ENCODE measurements at regions not wholly inside any gene's neighbourhood (a gene's known extent, or its start where the extent isn't known, plus 50 kb on each side); places are given as distances from the start of the nearest gene placed in this dataset.

- no peaks in the 10 kb centered on the region for H3K36me3 Mint-ChIP-seq
- H3K4me3 Mint-ChIP-seq: no peak overlapping the region
- no peak for ATAC-seq
- CTCF ChIA-PET: no interaction called here
- Histone ChIP-seq H3K36me3 (ENCODE audit: control insufficient read depth in 2 of 3, insufficient read depth in 3 of 3, low read length in 3 of 3) (no peaks in the 10 kb centered on the region), H3K27me3 (ENCODE audit: control insufficient read depth in 2 of 2, insufficient read depth in 2 of 2, low read length in 2 of 2) (no peaks in the 10 kb centered on the region), H3K4me3 (ENCODE audit: low read length) (no peak overlapping the region), H3K27ac (ENCODE audit: low read depth, low read length) (no peak overlapping the region), H3K9me3 (ENCODE audit: control insufficient read depth in 2 of 3, low read length in 3 of 3) (no peaks in the 10 kb centered on the region), H3K4me1 (ENCODE audit: control insufficient read depth in 2 of 2, insufficient read depth in 2 of 2, low read length in 2 of 2) (no peaks in the 10 kb centered on the region)
- POLR2A ChIA-PET: no interaction called here
- H3K9me3 Mint-ChIP-seq: peaks cover 0 to 13% (median 3%) of the 10 kb centered on the region in 11 donors
- DNase-seq: no peak
- intact Hi-C loops (cut with micrococcal nuclease): no loop called here
- no peak overlapping the region for H3K27ac Mint-ChIP-seq
- no peaks in the 10 kb centered on the region for H3K4me1 Mint-ChIP-seq
- no peaks in the 10 kb centered on the region for H3K27me3 Mint-ChIP-seq
Measured at GRCh38 chr13:104431895-104432294, 1365.7 kb upstream of the SLC10A2 start.

GRCh38 chr13:104426435-104426834 is 1360.2 kb upstream of the SLC10A2 start:
- Histone ChIP-seq H3K9me3 (ENCODE audit: control insufficient read depth in 2 of 3, low read length in 3 of 3) (no peaks in the 10 kb centered on the region), H3K27me3 (ENCODE audit: control insufficient read depth in 2 of 2, insufficient read depth in 2 of 2, low read length in 2 of 2) (no peaks in the 10 kb centered on the region), H3K4me3 (ENCODE audit: low read length) (no peak overlapping the region), H3K27ac (ENCODE audit: low read depth, low read length) (no peak overlapping the region), H3K36me3 (ENCODE audit: control insufficient read depth in 2 of 3, insufficient read depth in 3 of 3, low read length in 3 of 3) (no peaks in the 10 kb centered on the region), H3K4me1 (ENCODE audit: control insufficient read depth in 2 of 2, insufficient read depth in 2 of 2, low read length in 2 of 2) (no peaks in the 10 kb centered on the region)
- H3K36me3 Mint-ChIP-seq: no peaks in the 10 kb centered on the region
- peaks cover 0 to 9% (median 0%) of the 10 kb centered on the region in 11 donors for H3K9me3 Mint-ChIP-seq
- no peak for DNase-seq
- ATAC-seq: no peak
- intact Hi-C loops (cut with micrococcal nuclease): no loop called here
- H3K4me1 Mint-ChIP-seq: no peaks in the 10 kb centered on the region
- H3K27ac Mint-ChIP-seq: no peak overlapping the region
- CTCF ChIA-PET: no interaction called here
- H3K27me3 Mint-ChIP-seq: no peaks in the 10 kb centered on the region
- POLR2A ChIA-PET: no interaction called here
- no peak overlapping the region for H3K4me3 Mint-ChIP-seq

- no peaks in the 10 kb centered on the region for H3K4me1 ChIP-seq (ENCODE audit: control insufficient read depth in 2 of 2, insufficient read depth in 2 of 2, low read length in 2 of 2)
- ChIA-PET POLR2A (no interaction called here), CTCF (no interaction called here)
- H3K27ac ChIP-seq (ENCODE audit: low read depth, low read length): no peak overlapping the region
- Mint-ChIP-seq H3K9me3 (peaks cover 0 to 5% (median 0%) of the 10 kb centered on the region in 11 donors), H3K36me3 (no peaks in the 10 kb centered on the region), H3K27me3 (no peaks in the 10 kb centered on the region), H3K27ac (no peak overlapping the region), H3K4me1 (no peaks in the 10 kb centered on the region), H3K4me3 (no peak overlapping the region)
- no peak overlapping the region for H3K4me3 ChIP-seq (ENCODE audit: low read length)
- DNase-seq: no peak
- no peaks in the 10 kb centered on the region for H3K27me3 ChIP-seq (ENCODE audit: control insufficient read depth in 2 of 2, insufficient read depth in 2 of 2, low read length in 2 of 2)
- ATAC-seq: no peak
- intact Hi-C loops (cut with micrococcal nuclease): no loop called here
- no peaks in the 10 kb centered on the region for H3K36me3 ChIP-seq (ENCODE audit: control insufficient read depth in 2 of 3, insufficient read depth in 3 of 3, low read length in 3 of 3)
- no peaks in the 10 kb centered on the region for H3K9me3 ChIP-seq (ENCODE audit: control insufficient read depth in 2 of 3, low read length in 3 of 3)
Measured at GRCh38 chr13:104422668-104423067, 1356.5 kb upstream of the SLC10A2 start.

- H3K36me3 ChIP-seq (ENCODE audit: control insufficient read depth in 2 of 3, insufficient read depth in 3 of 3, low read length in 3 of 3): no peaks in the 10 kb centered on the region
- DNase-seq: no peak
- no peaks in the 10 kb centered on the region for H3K9me3 ChIP-seq (ENCODE audit: control insufficient read depth in 2 of 3, low read length in 3 of 3)
- Mint-ChIP-seq H3K27ac (no peak overlapping the region), H3K9me3 (peaks cover 0 to 6% (median 0%) of the 10 kb centered on the region in 11 donors), H3K4me3 (no peak overlapping the region), H3K36me3 (no peaks in the 10 kb centered on the region), H3K27me3 (no peaks in the 10 kb centered on the region), H3K4me1 (no peaks in the 10 kb centered on the region)
- no peak for ATAC-seq
- ChIA-PET CTCF (no interaction called here), POLR2A (no interaction called here)
- H3K27ac ChIP-seq (ENCODE audit: low read depth, low read length): no peak overlapping the region
- no peaks in the 10 kb centered on the region for H3K4me1 ChIP-seq (ENCODE audit: control insufficient read depth in 2 of 2, insufficient read depth in 2 of 2, low read length in 2 of 2)
- intact Hi-C loops (cut with micrococcal nuclease): no loop called here
- no peaks in the 10 kb centered on the region for H3K27me3 ChIP-seq (ENCODE audit: control insufficient read depth in 2 of 2, insufficient read depth in 2 of 2, low read length in 2 of 2)
- no peak overlapping the region for H3K4me3 ChIP-seq (ENCODE audit: low read length)
Measured at GRCh38 chr13:104416973-104417372, 1350.8 kb upstream of the SLC10A2 start.

GRCh38 chr13:104414771-104415170 is 1348.6 kb upstream of the SLC10A2 start:
- no peak for DNase-seq
- H3K27ac ChIP-seq (ENCODE audit: low read depth, low read length): no peak overlapping the region
- H3K36me3 ChIP-seq (ENCODE audit: control insufficient read depth in 2 of 3, insufficient read depth in 3 of 3, low read length in 3 of 3): no peaks in the 10 kb centered on the region
- CTCF ChIA-PET: no interaction called here
- Mint-ChIP-seq H3K4me1 (no peaks in the 10 kb centered on the region), H3K36me3 (no peaks in the 10 kb centered on the region), H3K27me3 (no peaks in the 10 kb centered on the region), H3K9me3 (peaks cover 0 to 6% (median 0%) of the 10 kb centered on the region in 11 donors), H3K27ac (no peak overlapping the region), H3K4me3 (no peak overlapping the region)
- no peak for ATAC-seq
- POLR2A ChIA-PET: no interaction called here
- H3K4me3 ChIP-seq (ENCODE audit: low read length): no peak overlapping the region
- no peaks in the 10 kb centered on the region for H3K27me3 ChIP-seq (ENCODE audit: control insufficient read depth in 2 of 2, insufficient read depth in 2 of 2, low read length in 2 of 2)
- H3K9me3 ChIP-seq (ENCODE audit: control insufficient read depth in 2 of 3, low read length in 3 of 3): no peaks in the 10 kb centered on the region
- intact Hi-C loops (cut with micrococcal nuclease): no loop called here
- H3K4me1 ChIP-seq (ENCODE audit: control insufficient read depth in 2 of 2, insufficient read depth in 2 of 2, low read length in 2 of 2): no peaks in the 10 kb centered on the region

- intact Hi-C loops (cut with micrococcal nuclease): no loop called here
- Histone ChIP-seq H3K9me3 (ENCODE audit: control insufficient read depth in 2 of 3, low read length in 3 of 3) (no peaks in the 10 kb centered on the region), H3K36me3 (ENCODE audit: control insufficient read depth in 2 of 3, insufficient read depth in 3 of 3, low read length in 3 of 3) (no peaks in the 10 kb centered on the region), H3K4me1 (ENCODE audit: control insufficient read depth in 2 of 2, insufficient read depth in 2 of 2, low read length in 2 of 2) (no peaks in the 10 kb centered on the region), H3K27me3 (ENCODE audit: control insufficient read depth in 2 of 2, insufficient read depth in 2 of 2, low read length in 2 of 2) (no peaks in the 10 kb centered on the region), H3K4me3 (ENCODE audit: low read length) (no peak overlapping the region), H3K27ac (ENCODE audit: low read depth, low read length) (no peak overlapping the region)
- no peaks in the 10 kb centered on the region for H3K27me3 Mint-ChIP-seq
- H3K9me3 Mint-ChIP-seq: peaks cover 0 to 6% (median 0%) of the 10 kb centered on the region in 11 donors
- no peak overlapping the region for H3K4me3 Mint-ChIP-seq
- no peak overlapping the region for H3K27ac Mint-ChIP-seq
- CTCF ChIA-PET: no interaction called here
- no peak for DNase-seq
- no peaks in the 10 kb centered on the region for H3K36me3 Mint-ChIP-seq
- no peak for ATAC-seq
- no peaks in the 10 kb centered on the region for H3K4me1 Mint-ChIP-seq
- POLR2A ChIA-PET: no interaction called here
Measured at GRCh38 chr13:104414181-104414580, 1348.0 kb upstream of the SLC10A2 start.

- ChIA-PET CTCF (no interaction called here), POLR2A (no interaction called here)
- no peak overlapping the region for H3K4me3 ChIP-seq (ENCODE audit: low read length)
- no peak overlapping the region for H3K27ac Mint-ChIP-seq
- no peak overlapping the region for H3K27ac ChIP-seq (ENCODE audit: low read depth, low read length)
- ATAC-seq: no peak
- H3K9me3 Mint-ChIP-seq: peaks cover 0 to 6% (median 0%) of the 10 kb centered on the region in 11 donors
- no peaks in the 10 kb centered on the region for H3K36me3 ChIP-seq (ENCODE audit: control insufficient read depth in 2 of 3, insufficient read depth in 3 of 3, low read length in 3 of 3)
- no peaks in the 10 kb centered on the region for H3K27me3 ChIP-seq (ENCODE audit: control insufficient read depth in 2 of 2, insufficient read depth in 2 of 2, low read length in 2 of 2)
- no peaks in the 10 kb centered on the region for H3K27me3 Mint-ChIP-seq
- no peaks in the 10 kb centered on the region for H3K4me1 ChIP-seq (ENCODE audit: control insufficient read depth in 2 of 2, insufficient read depth in 2 of 2, low read length in 2 of 2)
- DNase-seq: no peak
- H3K9me3 ChIP-seq (ENCODE audit: control insufficient read depth in 2 of 3, low read length in 3 of 3): no peaks in the 10 kb centered on the region
- H3K4me1 Mint-ChIP-seq: no peaks in the 10 kb centered on the region
- no peak overlapping the region for H3K4me3 Mint-ChIP-seq
- intact Hi-C loops (cut with micrococcal nuclease): no loop called here
- no peaks in the 10 kb centered on the region for H3K36me3 Mint-ChIP-seq
Measured at GRCh38 chr13:104411141-104411765, 1345.0 kb upstream of the SLC10A2 start.
